UCSD-AML1 (cell line): ENCODE measurements at regions not wholly inside any gene's neighbourhood (a gene's known extent, or its start where the extent isn't known, plus 50 kb on each side); places are given as distances from the start of the nearest gene placed in this dataset.

Source experiments
- DNase-seq: peaks from one replicate; lab custom pipeline; 2025; ENCODE audit not compliant: unreplicated experiment; lab: John Stamatoyannopoulos, UW

- DNase-seq: no peak
Measured at GRCh38 chr20:40494248-40494647, 194.8 kb downstream of the MAFB start.

- no peak for DNase-seq
Measured at GRCh38 chr20:40493549-40493948, 195.5 kb downstream of the MAFB start.

GRCh38 chr20:40493071-40493470 is 196.0 kb downstream of the MAFB start:
- no peak for DNase-seq

- no peak for DNase-seq
Measured at GRCh38 chr20:40491009-40491590, 197.9 kb downstream of the MAFB start.

- DNase-seq: no peak
Measured at GRCh38 chr20:40489886-40490285, 199.2 kb downstream of the MAFB start.

- no peak for DNase-seq
Measured at GRCh38 chr20:40488401-40488800, 200.6 kb downstream of the MAFB start.

GRCh38 chr20:40486297-40486696 is 202.7 kb downstream of the MAFB start:
- DNase-seq: no peak

GRCh38 chr20:40481743-40482458 is 207.1 kb downstream of the MAFB start:
- no peak for DNase-seq

- DNase-seq: no peak
Measured at GRCh38 chr20:40481337-40481736, 207.7 kb downstream of the MAFB start.

- no peak for DNase-seq
Measured at GRCh38 chr20:40477805-40478204, 211.2 kb downstream of the MAFB start.

- no peak for DNase-seq
Measured at GRCh38 chr20:40476461-40476860, 212.6 kb downstream of the MAFB start.

GRCh38 chr20:40472905-40473304 is 216.1 kb downstream of the MAFB start:
- DNase-seq: no peak

- no peak for DNase-seq
Measured at GRCh38 chr20:40471261-40471629, 217.8 kb downstream of the MAFB start.

- DNase-seq: no peak
Measured at GRCh38 chr20:40470445-40471260, 218.4 kb downstream of the MAFB start.

- DNase-seq: no peak
Measured at GRCh38 chr20:40468759-40469158, 220.3 kb downstream of the MAFB start.

GRCh38 chr20:40467703-40468411 is 221.2 kb downstream of the MAFB start:
- DNase-seq: no peak

- DNase-seq: no peak
Measured at GRCh38 chr20:40467067-40467466, 222.0 kb downstream of the MAFB start.

- no peak for DNase-seq
Measured at GRCh38 chr20:40464731-40465208, 224.3 kb downstream of the MAFB start.

GRCh38 chr20:40463171-40463570 is 225.9 kb downstream of the MAFB start:
- DNase-seq: no peak

- DNase-seq: no peak
Measured at GRCh38 chr20:40462566-40462965, 226.5 kb downstream of the MAFB start.

GRCh38 chr20:40459299-40459698 is 229.7 kb downstream of the MAFB start:
- DNase-seq: no peak
